MM.1S (cell line): ENCODE measurements at regions not wholly inside any gene's neighbourhood (a gene's known extent, or its start where the extent isn't known, plus 50 kb on each side); places are given as distances from the start of the nearest gene placed in this dataset.

ENCODE experiments used
- DNase-seq: peaks from one replicate; pipeline ENCODE4 v3.0.0-alpha.2; 2015
- H2AFZ ChIP-seq: fragments of 300-600 bp; sonication (generic); 2 replicates; pipeline ENCODE4 v1.6.0; 2016; ENCODE audit warnings: antibody characterized with exemption, low read length
- H3F3A ChIP-seq: fragments of 300-600 bp; sonication (generic); 2 replicates; pipeline ENCODE4 v1.6.1; 2016; ENCODE audit warnings: mild to moderate bottlenecking, antibody characterized with exemption, low read length, moderate library complexity, mixed read lengths; ENCODE audit not compliant: insufficient read depth
- H3K27ac ChIP-seq: fragments of 300-600 bp; sonication (generic); 2 replicates; pipeline ENCODE4 v1.5.1; 2016; ENCODE audit warnings: mild to moderate bottlenecking, low read length
- H3K27me3 ChIP-seq: fragments of 300-600 bp; sonication (generic); replicated peaks from 2 replicates; pipeline ENCODE4 v1.6.0; 2016; ENCODE audit warnings: low read length; ENCODE audit not compliant: insufficient read depth
- H3K36me3 ChIP-seq: fragments of 300-600 bp; sonication (generic); replicated peaks from 2 replicates; pipeline ENCODE4 v1.6.1; 2016; ENCODE audit warnings: mild to moderate bottlenecking, low read length, mixed read lengths; ENCODE audit not compliant: insufficient read depth
- H3K4me1 ChIP-seq: fragments of 300-600 bp; sonication (generic); 2 replicates; pipeline ENCODE4 v1.6.1; 2016; ENCODE audit warnings: low read length, mixed read lengths
- H3K4me2 ChIP-seq: fragments of 300-600 bp; sonication (generic); 2 replicates; pipeline ENCODE4 v1.6.0; 2016; ENCODE audit warnings: low read depth, low read length
- H3K4me3 ChIP-seq: fragments of 300-600 bp; sonication (generic); 2 replicates; pipeline ENCODE4 v1.5.1; 2016; ENCODE audit warnings: low read length, mixed read lengths
- H3K79me2 ChIP-seq: fragments of 300-600 bp; sonication (generic); 2 replicates; pipeline ENCODE4 v1.6.1; 2016; ENCODE audit warnings: mixed run types, low read length, mixed read lengths
- H3K9ac ChIP-seq: fragments of 300-600 bp; sonication (generic); 2 replicates; pipeline ENCODE4 v1.6.1; 2016; ENCODE audit warnings: low read length, mixed read lengths
- H3K9me2 ChIP-seq: fragments of 300-600 bp; sonication (generic); replicated peaks from 2 replicates; pipeline ENCODE4 v1.6.1; 2016; ENCODE audit warnings: mild to moderate bottlenecking, low read length, mixed read lengths; ENCODE audit not compliant: insufficient read depth
- H3K9me3 ChIP-seq: fragments of 300-600 bp; sonication (generic); replicated peaks from 2 replicates; pipeline ENCODE4 v1.6.1; 2016; ENCODE audit warnings: mild to moderate bottlenecking, low read length, mixed read lengths; ENCODE audit not compliant: insufficient read depth
- H4K20me1 ChIP-seq: fragments of 300-600 bp; sonication (generic); 2 replicates; pipeline ENCODE4 v1.6.1; 2016; ENCODE audit warnings: mild to moderate bottlenecking, low read length, moderate library complexity, mixed read lengths; ENCODE audit not compliant: insufficient read depth
- CTCF ChIP-seq: fragments of 300-600 bp; sonication (generic); IDR thresholded peaks from 2 replicates; pipeline ENCODE4 v1.5.1; 2016; ENCODE audit warnings: antibody characterized with exemption, low read length, mixed read lengths
- EZH2 ChIP-seq: fragments of 300-600 bp; sonication (generic); optimal IDR thresholded peaks from 2 replicates; pipeline ENCODE3; 2017; ENCODE audit warnings: low read depth, mild to moderate bottlenecking, antibody characterized with exemption, low read length, mixed read lengths
- EZH2phosphoT487 ChIP-seq: fragments of 300-600 bp; sonication (generic); IDR thresholded peaks from 2 replicates; pipeline ENCODE4 v1.6.1; 2018; ENCODE audit warnings: antibody characterized with exemption, low read length

- Histone ChIP-seq H3K27me3 (no peaks in the 10 kb centered on the region), H3K9ac (no peak overlapping the region), H2AFZ (no peak overlapping the region), H3K4me3 (no peak overlapping the region), H4K20me1 (no peaks in the 10 kb centered on the region), H3K4me2 (no peak overlapping the region), H3K4me1 (no peaks in the 10 kb centered on the region), H3K27ac (no peak overlapping the region), H3K79me2 (no peaks in the 10 kb centered on the region), H3K9me2 (no peaks in the 10 kb centered on the region), H3F3A (no peaks in the 10 kb centered on the region), H3K36me3 (no peaks in the 10 kb centered on the region), H3K9me3 (no peaks in the 10 kb centered on the region)
- no peak for TF ChIP-seq EZH2
- no peak for TF ChIP-seq CTCF
- TF ChIP-seq EZH2phosphoT487, result no peak
- DNase-seq, result no peak
Observed at GRCh38 chr3:109640146-109640652, 302.9 kb upstream of the DPPA4 start.

- no peak overlapping the region for H3K4me2 ChIP-seq
Observed at GRCh38 chr3:109642025-109642424, 304.7 kb upstream of the DPPA4 start.

GRCh38 chr3:109643590-109643989 lies 306.2 kb upstream of the DPPA4 start:
- no peaks in the 10 kb centered on the region for H3K79me2 ChIP-seq
- no peak overlapping the region for H3K27ac ChIP-seq
- no peaks in the 10 kb centered on the region for H3K36me3 ChIP-seq
- no peak overlapping the region for H3K4me3 ChIP-seq
- no peak for DNase-seq
- no peak overlapping the region for H3K4me2 ChIP-seq
- no peak for TF ChIP-seq EZH2
- TF ChIP-seq CTCF, result no peak
- TF ChIP-seq EZH2phosphoT487, result no peak
- H3K9ac ChIP-seq, result no peak overlapping the region
- H3K4me1 ChIP-seq, result no peaks in the 10 kb centered on the region
- H3K9me3 ChIP-seq, result no peaks in the 10 kb centered on the region
- no peaks in the 10 kb centered on the region for H3F3A ChIP-seq
- H3K9me2 ChIP-seq, result no peaks in the 10 kb centered on the region
- H3K27me3 ChIP-seq, result no peaks in the 10 kb centered on the region
- no peaks in the 10 kb centered on the region for H4K20me1 ChIP-seq
- no peak overlapping the region for H2AFZ ChIP-seq

More at GRCh38 chr3:109642025-109642424, 304.7 kb upstream of the DPPA4 start:
- no peaks in the 10 kb centered on the region for H3K9me3 ChIP-seq
- no peaks in the 10 kb centered on the region for H3K9me2 ChIP-seq
- no peaks in the 10 kb centered on the region for H3K4me1 ChIP-seq
- H3K36me3 ChIP-seq, result no peaks in the 10 kb centered on the region
- H3K9ac ChIP-seq, result no peak overlapping the region
- H3K4me3 ChIP-seq, result no peak overlapping the region
- no peaks in the 10 kb centered on the region for H3F3A ChIP-seq
- H4K20me1 ChIP-seq, result no peaks in the 10 kb centered on the region
- no peak for DNase-seq
- no peaks in the 10 kb centered on the region for H3K27me3 ChIP-seq
- TF ChIP-seq EZH2, result no peak
- no peak for TF ChIP-seq EZH2phosphoT487
- TF ChIP-seq CTCF, result no peak
- H2AFZ ChIP-seq, result no peak overlapping the region
- no peaks in the 10 kb centered on the region for H3K79me2 ChIP-seq
- H3K27ac ChIP-seq, result no peak overlapping the region
